ENCODE measurements at regions not wholly inside any gene's neighbourhood (a gene's known extent, or its start where the extent isn't known, plus 50 kb on each side); places are given as distances from the start of the nearest gene placed in this dataset.
"Not testable (repeated sequence)": the region's sequence is repeated elsewhere in the genome, so short reads cannot be mapped to it uniquely, and the experiment has no call there.

DNA sequence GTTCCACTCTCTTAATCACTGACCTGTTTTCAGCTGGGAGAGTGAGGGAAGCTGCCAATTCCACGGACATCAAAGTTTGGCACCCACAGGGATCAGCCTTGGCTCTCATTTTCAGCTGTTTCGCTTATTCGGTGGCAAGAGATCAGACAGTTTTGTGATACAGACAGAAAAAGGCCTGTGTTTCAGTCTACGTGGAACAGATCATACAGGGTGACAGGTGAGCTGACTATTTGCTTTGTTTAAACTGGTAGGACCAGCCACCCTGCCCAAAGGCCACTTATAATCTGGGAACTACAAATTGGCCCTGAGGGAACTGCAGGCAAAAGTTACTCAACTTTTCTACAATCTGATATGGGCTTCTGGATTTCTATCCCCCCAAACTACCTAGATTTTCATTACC is 128.6 kb downstream of the ZNF467 start:
- TF ChIP-seq, protein P1, sequence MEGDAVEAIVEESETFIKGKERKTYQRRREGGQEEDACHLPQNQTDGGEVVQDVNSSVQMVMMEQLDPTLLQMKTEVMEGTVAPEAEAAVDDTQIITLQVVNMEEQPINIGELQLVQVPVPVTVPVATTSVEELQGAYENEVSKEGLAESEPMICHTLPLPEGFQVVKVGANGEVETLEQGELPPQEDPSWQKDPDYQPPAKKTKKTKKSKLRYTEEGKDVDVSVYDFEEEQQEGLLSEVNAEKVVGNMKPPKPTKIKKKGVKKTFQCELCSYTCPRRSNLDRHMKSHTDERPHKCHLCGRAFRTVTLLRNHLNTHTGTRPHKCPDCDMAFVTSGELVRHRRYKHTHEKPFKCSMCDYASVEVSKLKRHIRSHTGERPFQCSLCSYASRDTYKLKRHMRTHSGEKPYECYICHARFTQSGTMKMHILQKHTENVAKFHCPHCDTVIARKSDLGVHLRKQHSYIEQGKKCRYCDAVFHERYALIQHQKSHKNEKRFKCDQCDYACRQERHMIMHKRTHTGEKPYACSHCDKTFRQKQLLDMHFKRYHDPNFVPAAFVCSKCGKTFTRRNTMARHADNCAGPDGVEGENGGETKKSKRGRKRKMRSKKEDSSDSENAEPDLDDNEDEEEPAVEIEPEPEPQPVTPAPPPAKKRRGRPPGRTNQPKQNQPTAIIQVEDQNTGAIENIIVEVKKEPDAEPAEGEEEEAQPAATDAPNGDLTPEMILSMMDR (IDR thresholded peaks at IDR 0.05; ENCODE audit: low read depth, low read length), result no peak
- H3K4me3 ChIP-seq (ENCODE audit: low read depth, low read length), result no peak overlapping the region

DNA sequence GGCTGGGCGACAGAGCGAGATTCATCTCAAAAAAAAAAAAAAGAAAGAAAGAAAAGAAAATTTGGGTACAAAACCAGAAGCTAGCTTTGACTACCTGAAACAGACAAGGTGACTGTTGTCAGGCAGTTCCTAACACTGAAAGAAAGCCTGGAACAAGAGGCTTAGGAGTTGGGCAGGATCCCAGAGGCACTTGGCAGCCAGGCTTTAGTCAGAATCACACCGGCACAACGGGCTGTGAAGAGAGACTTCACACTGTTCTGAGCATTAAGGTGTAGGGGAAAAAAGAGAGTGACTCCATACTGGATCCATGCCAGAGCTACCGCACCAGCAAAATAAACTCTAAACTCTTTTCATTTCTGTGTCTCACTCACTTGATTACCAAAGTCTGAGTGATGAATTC is 130.8 kb downstream of the ZNF467 start:
- H3K4me3 ChIP-seq (ENCODE audit: low read depth, low read length), result no peak overlapping the region
- TF ChIP-seq, protein P1 (IDR thresholded peaks at IDR 0.05; ENCODE audit: low read depth, low read length), result no peak

DNA sequence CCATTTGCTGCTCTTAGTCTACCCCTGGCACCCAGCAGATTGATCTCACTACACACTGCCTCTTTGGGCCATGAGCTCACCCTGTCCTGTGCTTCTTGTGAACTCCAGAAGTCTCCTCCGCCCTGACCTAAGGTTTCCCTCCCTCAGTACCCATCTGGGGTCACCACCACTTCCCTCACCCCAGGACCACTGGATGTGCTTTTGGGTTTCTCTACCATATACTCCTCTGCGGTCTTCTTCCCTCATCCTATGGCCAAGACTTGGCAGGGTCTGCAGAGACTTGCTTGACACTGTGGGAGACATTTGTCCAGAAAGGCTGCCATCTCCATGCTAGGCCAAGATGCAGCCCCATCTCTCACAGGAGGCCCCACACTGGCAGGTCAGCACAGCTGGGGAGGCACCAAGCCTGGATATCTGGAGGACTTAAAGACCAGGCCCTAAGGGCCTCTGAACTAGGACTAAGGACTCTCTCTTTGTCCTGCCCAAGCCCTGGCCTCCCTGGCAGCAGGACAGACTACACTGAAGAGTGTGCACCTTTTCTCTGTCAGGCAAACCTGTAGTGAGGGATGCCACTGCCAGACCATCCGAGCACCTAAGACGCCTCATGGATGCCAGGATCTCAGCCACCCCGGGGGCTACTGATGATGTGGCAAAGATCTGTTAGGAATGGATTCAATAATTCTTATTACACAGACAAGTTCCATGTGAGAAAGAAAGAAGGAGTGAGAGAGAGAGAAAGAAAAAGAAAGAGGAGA is 134.6 kb downstream of the ZNF467 start:
- no peak overlapping the region for H3K4me3 ChIP-seq (ENCODE audit: low read depth, low read length)
- TF ChIP-seq, protein P1 (IDR thresholded peaks at IDR 0.05; ENCODE audit: low read depth, low read length), result no peak

DNA sequence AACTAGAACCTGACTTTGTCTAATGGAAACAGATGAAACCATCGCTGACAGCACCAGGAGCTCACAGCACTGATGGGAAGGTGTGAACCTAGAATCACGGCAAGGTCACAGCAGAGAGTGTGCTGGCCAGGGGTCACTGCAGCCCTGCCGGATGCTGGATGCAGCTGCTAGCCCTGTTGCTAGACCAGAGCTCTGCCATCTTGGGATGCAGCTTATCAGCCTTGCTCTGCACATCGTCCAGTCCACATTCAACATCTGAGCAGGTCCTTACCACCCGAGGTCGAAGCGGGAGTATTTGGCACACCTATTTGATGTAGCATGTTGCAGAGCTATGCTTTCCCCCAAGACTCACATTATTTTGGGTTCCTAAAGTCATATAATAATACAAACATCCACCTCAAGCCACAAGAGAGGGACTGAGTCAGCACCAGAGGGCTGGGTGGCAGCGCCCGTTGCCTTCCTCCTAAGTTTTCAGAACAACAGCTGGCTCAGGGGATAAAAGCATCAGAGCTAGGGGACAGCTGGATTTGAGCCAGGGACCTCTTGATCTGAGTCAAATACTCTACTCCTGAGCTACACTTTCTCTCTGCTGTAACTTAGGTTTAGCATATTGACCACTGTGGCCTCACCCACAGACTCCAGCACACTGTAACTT is 135.3 kb downstream of the ZNF467 start:
- TF ChIP-seq, protein P1 (IDR thresholded peaks at IDR 0.05; ENCODE audit: low read depth, low read length), result no peak
- no peak overlapping the region for H3K4me3 ChIP-seq (ENCODE audit: low read depth, low read length)

DNA sequence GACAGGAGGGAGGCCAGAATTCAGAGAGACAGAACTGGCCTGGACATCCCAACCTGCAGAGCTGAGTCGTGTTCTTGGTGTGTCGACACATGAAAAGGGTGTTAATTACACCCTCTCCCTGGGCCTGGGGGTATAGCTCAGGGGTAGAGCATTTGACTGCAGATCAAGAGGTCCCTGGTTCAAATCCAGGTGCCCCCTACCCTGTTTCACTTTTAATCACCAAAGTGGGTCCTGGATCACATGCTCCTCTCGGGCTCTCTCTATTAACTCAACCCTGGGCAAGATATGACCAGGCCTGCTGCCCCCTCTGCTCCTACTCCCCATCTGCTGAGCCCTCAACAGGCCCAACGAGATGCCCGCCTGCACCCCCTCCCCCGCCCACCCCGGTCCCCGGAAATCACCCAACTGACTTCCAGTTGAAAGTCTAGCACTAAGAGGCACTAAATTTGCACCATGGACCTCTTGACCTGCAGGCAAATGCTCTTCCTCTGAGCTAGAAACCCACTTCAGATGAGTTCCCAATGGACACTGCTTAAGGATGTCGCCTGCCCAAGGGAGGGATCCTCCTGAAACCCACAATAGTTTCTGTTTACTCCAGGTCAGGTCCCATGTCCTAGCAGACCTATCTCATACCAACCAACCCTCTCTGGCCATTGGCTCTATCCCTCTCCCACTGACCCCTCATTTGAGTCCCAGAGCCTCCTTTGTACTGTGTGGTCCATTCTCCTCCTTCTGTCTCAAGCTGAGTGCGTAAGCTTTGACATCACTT is 137.6 kb downstream of the ZNF467 start:
- TF ChIP-seq, protein P1 (IDR thresholded peaks at IDR 0.05; ENCODE audit: low read depth, low read length), result no peak
- no peak overlapping the region for H3K4me3 ChIP-seq (ENCODE audit: low read depth, low read length)

DNA sequence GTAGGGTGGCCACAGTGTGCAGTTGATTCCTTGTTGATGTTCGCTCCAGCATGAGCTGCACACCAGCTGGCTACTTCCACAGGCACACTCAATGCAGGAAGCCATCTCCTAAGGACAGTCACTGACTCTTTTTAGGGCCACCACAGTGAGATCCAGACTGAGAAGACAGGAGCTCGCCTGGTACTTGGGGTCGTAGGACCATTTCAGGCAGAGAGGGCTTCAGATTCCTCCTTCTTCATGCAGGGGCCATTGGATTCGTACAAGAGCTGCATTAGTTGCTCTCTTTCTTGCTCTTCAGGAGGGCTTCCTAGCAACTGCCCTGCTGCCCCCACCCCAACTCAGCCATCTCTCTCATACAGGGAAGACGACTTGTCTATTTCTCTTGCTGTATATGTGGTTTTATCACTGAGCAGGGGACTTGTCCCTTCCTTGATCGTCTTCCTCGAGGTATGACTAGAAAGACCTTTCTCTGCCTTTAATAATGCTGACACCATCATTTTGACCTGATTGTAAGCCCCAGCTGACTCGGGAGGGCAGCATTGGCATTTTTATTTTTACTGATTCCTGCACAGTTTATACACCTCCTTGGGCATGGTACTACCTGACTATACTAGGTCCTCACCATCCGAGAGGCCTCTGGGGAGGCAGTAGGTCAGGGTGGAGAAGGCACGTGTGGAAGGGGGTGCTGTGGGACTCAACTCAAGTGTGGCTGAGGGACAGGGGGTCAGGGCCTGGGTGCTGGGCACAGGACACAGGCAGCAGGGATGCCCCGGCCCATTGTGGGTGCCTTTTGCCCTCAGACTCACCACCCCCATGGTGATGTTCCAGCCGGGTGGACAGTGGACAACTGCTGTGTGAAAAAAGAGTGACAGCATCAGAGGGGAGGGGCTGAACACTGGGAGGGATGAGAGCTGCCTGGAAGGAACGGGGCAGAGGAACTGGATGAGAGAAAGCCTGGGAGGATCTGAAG is 136.7 kb upstream of the ZNF746 start:
- TF ChIP-seq, protein P1 (IDR thresholded peaks at IDR 0.05; ENCODE audit: low read depth, low read length), result no peak

DNA sequence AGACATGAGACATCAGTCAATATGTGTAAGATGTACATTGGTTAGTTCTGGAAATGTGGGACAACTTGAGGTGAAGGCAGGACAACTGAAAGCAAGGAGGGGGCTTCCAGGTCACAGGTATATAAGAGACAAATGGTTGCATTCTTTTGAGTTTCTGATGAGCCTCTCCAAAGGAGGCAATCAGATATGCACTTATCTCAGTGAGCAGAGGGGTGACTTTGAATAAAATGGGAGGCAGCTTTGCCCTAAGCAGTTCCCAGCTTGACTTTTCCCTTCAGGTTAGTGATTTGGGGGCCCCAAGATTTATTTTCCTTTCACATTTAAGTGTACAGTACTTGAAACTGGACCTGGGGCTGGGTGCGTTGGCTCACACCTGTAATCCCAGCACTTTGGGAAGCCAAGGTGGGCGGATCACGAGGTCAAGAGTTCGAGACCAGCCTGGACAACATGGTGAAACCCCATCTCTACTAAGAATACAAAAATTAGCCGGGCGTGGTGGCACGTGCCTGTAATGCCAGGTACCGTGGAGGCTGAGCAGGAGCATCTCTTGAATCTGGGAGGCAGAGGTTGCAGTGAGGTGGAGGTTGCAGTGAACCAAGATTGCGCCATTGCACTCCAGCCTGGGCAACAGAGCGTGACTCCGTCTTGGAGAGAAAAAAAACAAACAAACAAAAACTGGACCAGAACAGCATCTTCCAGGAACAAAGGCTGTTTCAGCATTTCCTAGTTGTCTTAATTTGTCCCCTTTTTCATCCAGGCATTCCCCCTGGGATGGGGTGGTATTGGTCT is 130.9 kb upstream of the ZNF746 start:
- not testable (repeated sequence) for H3K4me3 ChIP-seq (ENCODE audit: low read depth, low read length)

More for the DNA sequence above, 136.7 kb upstream of the ZNF746 start:
- no peak overlapping the region for H3K4me3 ChIP-seq (ENCODE audit: low read depth, low read length)

Data from WI38 (cell line).